Kidney (tissue), 13 donors: ENCODE measurements at regions not wholly inside any gene's neighbourhood (a gene's known extent, or its start where the extent isn't known, plus 50 kb on each side); places are given as distances from the start of the nearest gene placed in this dataset.

Source experiments
- DNase-seq, 5 donors: peaks; one replicate each; pipeline ENCODE4 v3.0.0-alpha.2; 2013 to 2020
- FAIRE-seq: peaks from 2 replicates; lab custom pipeline; 2012; peaks lifted over from hg19 to GRCh38; lab: Jason Lieb, UNC
- H3K27ac ChIP-seq, 2 donors: one replicate each; pipeline ENCODE4 v1.7.0; 2013; ENCODE audit warnings: low read depth in 2 of 2, low read length in 2 of 2, inconsistent platforms in 1 of 2
- H3K27me3 ChIP-seq: one replicate; pipeline ENCODE4 v1.7.1; 2013; ENCODE audit warnings: low read length, inconsistent platforms; ENCODE audit not compliant: control insufficient read depth, insufficient read depth
- H3K36me3 ChIP-seq, 3 donors: one replicate each; pipeline versions ENCODE4 v1.7.0 to v1.7.1; 2013; ENCODE audit warnings: low read length in 3 of 3, control low read depth in 1 of 3, inconsistent platforms in 1 of 3; ENCODE audit not compliant: insufficient read depth in 3 of 3, control insufficient read depth in 2 of 3
- H3K4me1 ChIP-seq, 3 donors: one replicate each; pipeline versions ENCODE4 v1.7.0 to v1.7.1; 2013; ENCODE audit warnings: low read length in 3 of 3, inconsistent platforms in 1 of 3, low read depth in 1 of 3; ENCODE audit not compliant: control insufficient read depth in 2 of 3, insufficient read depth in 2 of 3
- H3K4me3 ChIP-seq, 3 donors: one replicate each; pipeline versions ENCODE4 v1.7.0 to v1.8.1; 2013; ENCODE audit warnings: low read length in 3 of 3, control low read depth in 1 of 3, inconsistent platforms in 1 of 3
- H3K9ac ChIP-seq, 3 donors: one replicate each; pipeline versions ENCODE4 v1.7.0 to v1.7.1; 2013; ENCODE audit warnings: low read length in 3 of 3, control low read depth in 1 of 3, inconsistent platforms in 1 of 3
- H3K9me3 ChIP-seq, 3 donors: one replicate each; pipeline versions ENCODE4 v1.7.0 to v1.7.1; 2013; ENCODE audit warnings: low read length in 3 of 3, control low read depth in 1 of 3, inconsistent platforms in 1 of 3; ENCODE audit not compliant: control insufficient read depth in 2 of 3, insufficient read depth in 1 of 3
- CTCF ChIP-seq: IDR thresholded peaks from 3 replicates; pipeline ENCODE4 v1.5.1; 2012; ENCODE audit warnings: mild to moderate bottlenecking, moderate library complexity, borderline replicate concordance; ENCODE audit not compliant: insufficient read depth; ENCODE audit errors: extremely low read depth
- intact Hi-C: fragments of 100-400 bp; cut with DNase I; formaldehyde crosslinking; loops from one replicate; pipeline ENCODE4 v1.11.1; 2022
- donor health status: control.
- donor health status: control.
- donor health status: control.
- donor health status: control.
- donor health status: control.
- donor health status: DM: yes; HTN: yes; CAD: no.
- donor health status: Normal renal cell carcinoma (clear cell type).

GRCh38 chr9:25584611-25585010 is 93.6 kb downstream of the TUSC1 start:
- intact Hi-C loops = no loop called here
- Histone ChIP-seq H3K27ac (no peak overlapping the region), H3K4me3 (no peak overlapping the region), H3K36me3 (no peaks in the 10 kb centered on the region), H3K27me3 (no peaks in the 10 kb centered on the region), H3K9me3 (no peaks in the 10 kb centered on the region), H3K4me1 (no peaks in the 10 kb centered on the region), H3K9ac (no peak overlapping the region)
- no peak for TF ChIP-seq CTCF
- DNase-seq = no peak
- no peak for FAIRE-seq

- Histone ChIP-seq H3K36me3 (no peaks in the 10 kb centered on the region), H3K27me3 (no peaks in the 10 kb centered on the region), H3K4me1 (no peaks in the 10 kb centered on the region), H3K9ac (no peak overlapping the region), H3K4me3 (no peak overlapping the region), H3K27ac (no peak overlapping the region), H3K9me3 (no peaks in the 10 kb centered on the region)
- TF ChIP-seq CTCF = no peak
- FAIRE-seq = no peak
- intact Hi-C loops = no loop called here
- DNase-seq = no peak
Measured at GRCh38 chr9:25573281-25573680, 105.0 kb downstream of the TUSC1 start.

GRCh38 chr9:25571491-25571890 is 106.8 kb downstream of the TUSC1 start:
- no peak overlapping the region for H3K4me3 ChIP-seq
- H3K4me1 ChIP-seq = no peaks in the 10 kb centered on the region
- intact Hi-C loops = no loop called here
- no peaks in the 10 kb centered on the region for H3K9me3 ChIP-seq
- H3K27me3 ChIP-seq = no peaks in the 10 kb centered on the region
- H3K9ac ChIP-seq = no peak overlapping the region
- TF ChIP-seq CTCF = no peak
- no peak overlapping the region for H3K27ac ChIP-seq
- no peaks in the 10 kb centered on the region for H3K36me3 ChIP-seq
- no peak for FAIRE-seq
- DNase-seq = no peak

GRCh38 chr9:25570802-25571201 is 107.4 kb downstream of the TUSC1 start:
- FAIRE-seq = no peak
- no peak overlapping the region for H3K4me3 ChIP-seq
- intact Hi-C loops = no loop called here
- peak in 2 of 5 donors; percentile 4 to 9 for DNase-seq
- no peaks in the 10 kb centered on the region for H3K36me3 ChIP-seq
- no peaks in the 10 kb centered on the region for H3K4me1 ChIP-seq
- TF ChIP-seq CTCF = no peak
- H3K9ac ChIP-seq = no peak overlapping the region
- no peak overlapping the region for H3K27ac ChIP-seq
- H3K27me3 ChIP-seq = no peaks in the 10 kb centered on the region
- no peaks in the 10 kb centered on the region for H3K9me3 ChIP-seq
